ENCODE measurements at regions not wholly inside any gene's neighbourhood (a gene's known extent, or its start where the extent isn't known, plus 50 kb on each side); places are given as distances from the start of the nearest gene placed in this dataset.

DNA sequence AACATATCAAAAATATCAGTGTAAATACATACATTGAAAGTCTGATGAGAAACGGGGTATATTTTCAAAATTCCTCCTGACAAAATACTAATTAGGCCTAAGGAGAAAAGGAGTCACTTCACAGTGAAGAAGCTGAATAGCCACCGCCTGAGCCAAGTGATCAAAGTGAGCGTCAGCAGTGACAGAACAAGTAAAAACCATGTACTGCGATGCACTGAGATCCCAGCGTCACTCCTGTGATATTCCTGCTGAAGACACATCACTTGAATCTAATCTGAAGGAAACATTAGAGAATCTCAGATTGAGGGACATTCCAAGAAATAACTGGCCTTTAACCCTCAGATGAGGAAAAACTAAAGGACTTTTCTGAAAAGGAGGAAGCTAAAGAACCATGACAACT lies 285.3 kb downstream of the EN1 start:
- TF ChIP-seq, protein P1, sequence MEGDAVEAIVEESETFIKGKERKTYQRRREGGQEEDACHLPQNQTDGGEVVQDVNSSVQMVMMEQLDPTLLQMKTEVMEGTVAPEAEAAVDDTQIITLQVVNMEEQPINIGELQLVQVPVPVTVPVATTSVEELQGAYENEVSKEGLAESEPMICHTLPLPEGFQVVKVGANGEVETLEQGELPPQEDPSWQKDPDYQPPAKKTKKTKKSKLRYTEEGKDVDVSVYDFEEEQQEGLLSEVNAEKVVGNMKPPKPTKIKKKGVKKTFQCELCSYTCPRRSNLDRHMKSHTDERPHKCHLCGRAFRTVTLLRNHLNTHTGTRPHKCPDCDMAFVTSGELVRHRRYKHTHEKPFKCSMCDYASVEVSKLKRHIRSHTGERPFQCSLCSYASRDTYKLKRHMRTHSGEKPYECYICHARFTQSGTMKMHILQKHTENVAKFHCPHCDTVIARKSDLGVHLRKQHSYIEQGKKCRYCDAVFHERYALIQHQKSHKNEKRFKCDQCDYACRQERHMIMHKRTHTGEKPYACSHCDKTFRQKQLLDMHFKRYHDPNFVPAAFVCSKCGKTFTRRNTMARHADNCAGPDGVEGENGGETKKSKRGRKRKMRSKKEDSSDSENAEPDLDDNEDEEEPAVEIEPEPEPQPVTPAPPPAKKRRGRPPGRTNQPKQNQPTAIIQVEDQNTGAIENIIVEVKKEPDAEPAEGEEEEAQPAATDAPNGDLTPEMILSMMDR (IDR thresholded peaks at IDR 0.05 in 4 of 5, conservative IDR thresholded peaks at IDR 0.05 in 1 of 5) = no peak
- no peak for TF ChIP-seq POLR2A (IDR thresholded peaks at IDR 0.05)
